ENCODE measurements at regions not wholly inside any gene's neighbourhood (a gene's known extent, or its start where the extent isn't known, plus 50 kb on each side); places are given as distances from the start of the nearest gene placed in this dataset.

DNA sequence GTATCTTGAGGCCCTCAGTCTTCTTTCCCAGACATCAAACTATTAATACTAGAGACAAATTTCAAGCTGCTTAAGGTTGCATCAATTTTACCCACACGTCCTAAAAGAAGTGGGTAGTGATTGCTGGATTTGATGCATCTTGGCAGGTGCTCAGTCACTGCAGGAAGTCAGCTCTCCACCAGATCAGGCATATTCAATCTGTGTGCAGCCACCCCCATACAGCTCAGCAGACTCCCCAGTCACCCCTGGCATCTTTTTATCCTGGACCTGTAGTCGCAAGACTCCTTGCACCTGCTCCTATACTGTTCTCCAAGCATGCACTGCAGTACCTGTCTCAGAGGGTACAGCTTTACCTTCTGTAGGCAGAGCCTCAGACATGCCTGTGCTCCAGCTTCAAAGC, 343.1 kb upstream of the ISX start:
- TF ChIP-seq POLR2A (IDR thresholded peaks at IDR 0.05) = no peak
- TF ChIP-seq, protein P1, sequence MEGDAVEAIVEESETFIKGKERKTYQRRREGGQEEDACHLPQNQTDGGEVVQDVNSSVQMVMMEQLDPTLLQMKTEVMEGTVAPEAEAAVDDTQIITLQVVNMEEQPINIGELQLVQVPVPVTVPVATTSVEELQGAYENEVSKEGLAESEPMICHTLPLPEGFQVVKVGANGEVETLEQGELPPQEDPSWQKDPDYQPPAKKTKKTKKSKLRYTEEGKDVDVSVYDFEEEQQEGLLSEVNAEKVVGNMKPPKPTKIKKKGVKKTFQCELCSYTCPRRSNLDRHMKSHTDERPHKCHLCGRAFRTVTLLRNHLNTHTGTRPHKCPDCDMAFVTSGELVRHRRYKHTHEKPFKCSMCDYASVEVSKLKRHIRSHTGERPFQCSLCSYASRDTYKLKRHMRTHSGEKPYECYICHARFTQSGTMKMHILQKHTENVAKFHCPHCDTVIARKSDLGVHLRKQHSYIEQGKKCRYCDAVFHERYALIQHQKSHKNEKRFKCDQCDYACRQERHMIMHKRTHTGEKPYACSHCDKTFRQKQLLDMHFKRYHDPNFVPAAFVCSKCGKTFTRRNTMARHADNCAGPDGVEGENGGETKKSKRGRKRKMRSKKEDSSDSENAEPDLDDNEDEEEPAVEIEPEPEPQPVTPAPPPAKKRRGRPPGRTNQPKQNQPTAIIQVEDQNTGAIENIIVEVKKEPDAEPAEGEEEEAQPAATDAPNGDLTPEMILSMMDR (IDR thresholded peaks at IDR 0.05) = no peak
- TF ChIP-seq POLR2AphosphoS5 (IDR thresholded peaks at IDR 0.05) = no peak

Measured in upper lobe of left lung (tissue), 4 donors.